Stomach (tissue), 4 donors: ENCODE measurements at regions not wholly inside any gene's neighbourhood (a gene's known extent, or its start where the extent isn't known, plus 50 kb on each side); places are given as distances from the start of the nearest gene placed in this dataset.

Experiments used
- POLR2AphosphoS5 ChIP-seq, 3 donors: sonication (generic); formaldehyde crosslinking; IDR thresholded peaks; one replicate each; pipeline ENCODE4 v1.6.1; 2016; ENCODE audit warnings: antibody characterized with exemption in 3 of 3
- TF ChIP-seq, protein P1 (sequence below), 7 experiments: fragments of 450-650 bp in 4 of 7; fragments of 200-600 bp in 3 of 7; sonication (generic) in 3 of 7; IDR thresholded peaks; one replicate each; pipeline ENCODE4 v1.5.1; 2016 to 2019; ENCODE audit warnings: antibody characterized with exemption in 7 of 7, control low read depth in 2 of 7, mild to moderate bottlenecking in 1 of 7

DNA sequence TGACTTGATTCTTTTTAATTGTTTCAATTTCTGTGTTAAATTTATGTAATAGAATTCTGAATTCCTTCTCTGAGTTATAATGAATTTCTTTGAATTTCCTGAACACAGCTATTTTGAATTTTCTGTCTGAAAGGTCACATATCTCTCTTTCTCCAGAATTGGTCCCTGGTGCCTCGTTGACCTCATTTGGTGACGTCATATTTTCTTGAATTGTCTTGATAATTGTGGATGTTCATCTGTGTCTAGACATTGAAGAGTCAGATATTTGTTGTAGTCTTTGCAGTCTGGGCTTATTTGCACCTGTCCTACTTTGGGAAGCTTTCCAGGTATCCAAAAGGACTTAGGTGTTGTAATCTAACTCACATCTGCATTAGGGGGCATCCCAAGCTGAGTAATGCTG, 111.4 kb upstream of the LRRTM4 start:
- TF ChIP-seq, protein P1, sequence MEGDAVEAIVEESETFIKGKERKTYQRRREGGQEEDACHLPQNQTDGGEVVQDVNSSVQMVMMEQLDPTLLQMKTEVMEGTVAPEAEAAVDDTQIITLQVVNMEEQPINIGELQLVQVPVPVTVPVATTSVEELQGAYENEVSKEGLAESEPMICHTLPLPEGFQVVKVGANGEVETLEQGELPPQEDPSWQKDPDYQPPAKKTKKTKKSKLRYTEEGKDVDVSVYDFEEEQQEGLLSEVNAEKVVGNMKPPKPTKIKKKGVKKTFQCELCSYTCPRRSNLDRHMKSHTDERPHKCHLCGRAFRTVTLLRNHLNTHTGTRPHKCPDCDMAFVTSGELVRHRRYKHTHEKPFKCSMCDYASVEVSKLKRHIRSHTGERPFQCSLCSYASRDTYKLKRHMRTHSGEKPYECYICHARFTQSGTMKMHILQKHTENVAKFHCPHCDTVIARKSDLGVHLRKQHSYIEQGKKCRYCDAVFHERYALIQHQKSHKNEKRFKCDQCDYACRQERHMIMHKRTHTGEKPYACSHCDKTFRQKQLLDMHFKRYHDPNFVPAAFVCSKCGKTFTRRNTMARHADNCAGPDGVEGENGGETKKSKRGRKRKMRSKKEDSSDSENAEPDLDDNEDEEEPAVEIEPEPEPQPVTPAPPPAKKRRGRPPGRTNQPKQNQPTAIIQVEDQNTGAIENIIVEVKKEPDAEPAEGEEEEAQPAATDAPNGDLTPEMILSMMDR (IDR thresholded peaks at IDR 0.05) = no peak
- no peak for TF ChIP-seq POLR2AphosphoS5 (IDR thresholded peaks at IDR 0.05)
